ENCODE measurements at regions not wholly inside any gene's neighbourhood (a gene's known extent, or its start where the extent isn't known, plus 50 kb on each side); places are given as distances from the start of the nearest gene placed in this dataset.

GRCh38 chr3:104763007-104763406 lies 603.7 kb upstream of the ALCAM start:
- TF ChIP-seq POLR2A (IDR thresholded peaks at IDR 0.05) (no peak), CTCF (IDR thresholded peaks at IDR 0.05) (no peak)

Measured in body of pancreas (tissue), 4 donors.